Neural cell (in vitro differentiated cells): ENCODE measurements at regions not wholly inside any gene's neighbourhood (a gene's known extent, or its start where the extent isn't known, plus 50 kb on each side); places are given as distances from the start of the nearest gene placed in this dataset.

Source experiments
- EP300 ChIP-seq: fragments of 450-650 bp; conservative IDR thresholded peaks from 2 replicates; pipeline ENCODE4 v1.6.1; 2014; ENCODE audit warnings: antibody characterized with exemption, mild to moderate bottlenecking, moderate library complexity; ENCODE audit not compliant: poor library complexity, severe bottlenecking
- EZH2 ChIP-seq: fragments of 200-600, 300-800 bp; shearing (Covaris generic), sonication (generic); IDR thresholded peaks from 2 replicates; pipeline ENCODE4 v1.6.1; 2014; ENCODE audit warnings: antibody characterized with exemption, low read length, borderline replicate concordance, mild to moderate bottlenecking; ENCODE audit not compliant: insufficient read depth, poor library complexity, severe bottlenecking
- POLR2AphosphoS5 ChIP-seq: IDR thresholded peaks from 2 replicates; pipeline ENCODE4 v1.6.1; 2012
- RAD21 ChIP-seq: fragments of 450-650 bp; conservative IDR thresholded peaks from 2 replicates; pipeline ENCODE4 v1.6.1; 2014; ENCODE audit warnings: antibody characterized with exemption, mild to moderate bottlenecking, moderate library complexity
- SMC3 ChIP-seq: fragments of 450-650 bp; conservative IDR thresholded peaks from 2 replicates; pipeline ENCODE4 v1.6.1; 2014; ENCODE audit warnings: antibody characterized with exemption, mild to moderate bottlenecking, moderate library complexity; ENCODE audit not compliant: poor library complexity
- TAF1 ChIP-seq: IDR thresholded peaks from 2 replicates; pipeline ENCODE4 v1.6.1; 2012; ENCODE audit warnings: low read depth
- TF ChIP-seq, protein P1 (sequence below): fragments of 450-650 bp; IDR thresholded peaks from 2 replicates; pipeline ENCODE4 v1.5.1; 2014; ENCODE audit warnings: antibody characterized with exemption, mild to moderate bottlenecking, moderate library complexity; ENCODE audit not compliant: poor library complexity, severe bottlenecking

DNA sequence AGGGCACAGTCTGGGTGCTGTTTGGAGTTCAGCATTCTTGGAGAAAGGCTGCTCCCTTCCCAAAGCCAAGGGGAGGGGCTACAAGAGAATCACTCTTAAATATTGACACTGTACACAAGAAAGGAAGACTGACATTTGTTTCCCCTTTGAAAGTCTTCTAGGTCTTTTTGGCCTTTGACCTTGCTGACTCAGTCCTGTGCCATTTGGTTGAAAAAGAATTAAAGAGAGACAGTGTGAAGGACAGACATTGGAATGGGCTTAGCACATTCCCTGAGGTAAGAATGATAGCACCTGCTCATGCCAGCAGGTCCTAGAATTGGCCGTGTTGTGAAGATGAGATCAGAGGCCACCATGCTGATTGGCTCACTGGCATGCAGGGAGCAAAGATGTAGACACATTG lies 271.4 kb upstream of the ZNF608 start:
- TF ChIP-seq, protein P1, sequence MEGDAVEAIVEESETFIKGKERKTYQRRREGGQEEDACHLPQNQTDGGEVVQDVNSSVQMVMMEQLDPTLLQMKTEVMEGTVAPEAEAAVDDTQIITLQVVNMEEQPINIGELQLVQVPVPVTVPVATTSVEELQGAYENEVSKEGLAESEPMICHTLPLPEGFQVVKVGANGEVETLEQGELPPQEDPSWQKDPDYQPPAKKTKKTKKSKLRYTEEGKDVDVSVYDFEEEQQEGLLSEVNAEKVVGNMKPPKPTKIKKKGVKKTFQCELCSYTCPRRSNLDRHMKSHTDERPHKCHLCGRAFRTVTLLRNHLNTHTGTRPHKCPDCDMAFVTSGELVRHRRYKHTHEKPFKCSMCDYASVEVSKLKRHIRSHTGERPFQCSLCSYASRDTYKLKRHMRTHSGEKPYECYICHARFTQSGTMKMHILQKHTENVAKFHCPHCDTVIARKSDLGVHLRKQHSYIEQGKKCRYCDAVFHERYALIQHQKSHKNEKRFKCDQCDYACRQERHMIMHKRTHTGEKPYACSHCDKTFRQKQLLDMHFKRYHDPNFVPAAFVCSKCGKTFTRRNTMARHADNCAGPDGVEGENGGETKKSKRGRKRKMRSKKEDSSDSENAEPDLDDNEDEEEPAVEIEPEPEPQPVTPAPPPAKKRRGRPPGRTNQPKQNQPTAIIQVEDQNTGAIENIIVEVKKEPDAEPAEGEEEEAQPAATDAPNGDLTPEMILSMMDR, result no peak
- TF ChIP-seq EP300 (no peak), POLR2AphosphoS5 (no peak), RAD21 (no peak), EZH2 (no peak), TAF1 (no peak), SMC3 (no peak)
